ENCODE measurements at regions not wholly inside any gene's neighbourhood (a gene's known extent, or its start where the extent isn't known, plus 50 kb on each side); places are given as distances from the start of the nearest gene placed in this dataset.

GRCh38 chr14:42565556-42565955 lies 958.9 kb downstream of the LRFN5 start:
- TF ChIP-seq EZH2phosphoT487 (IDR thresholded peaks at IDR 0.05; ENCODE audit: borderline replicate concordance, low read length) = no peak
- TF ChIP-seq, protein P1, sequence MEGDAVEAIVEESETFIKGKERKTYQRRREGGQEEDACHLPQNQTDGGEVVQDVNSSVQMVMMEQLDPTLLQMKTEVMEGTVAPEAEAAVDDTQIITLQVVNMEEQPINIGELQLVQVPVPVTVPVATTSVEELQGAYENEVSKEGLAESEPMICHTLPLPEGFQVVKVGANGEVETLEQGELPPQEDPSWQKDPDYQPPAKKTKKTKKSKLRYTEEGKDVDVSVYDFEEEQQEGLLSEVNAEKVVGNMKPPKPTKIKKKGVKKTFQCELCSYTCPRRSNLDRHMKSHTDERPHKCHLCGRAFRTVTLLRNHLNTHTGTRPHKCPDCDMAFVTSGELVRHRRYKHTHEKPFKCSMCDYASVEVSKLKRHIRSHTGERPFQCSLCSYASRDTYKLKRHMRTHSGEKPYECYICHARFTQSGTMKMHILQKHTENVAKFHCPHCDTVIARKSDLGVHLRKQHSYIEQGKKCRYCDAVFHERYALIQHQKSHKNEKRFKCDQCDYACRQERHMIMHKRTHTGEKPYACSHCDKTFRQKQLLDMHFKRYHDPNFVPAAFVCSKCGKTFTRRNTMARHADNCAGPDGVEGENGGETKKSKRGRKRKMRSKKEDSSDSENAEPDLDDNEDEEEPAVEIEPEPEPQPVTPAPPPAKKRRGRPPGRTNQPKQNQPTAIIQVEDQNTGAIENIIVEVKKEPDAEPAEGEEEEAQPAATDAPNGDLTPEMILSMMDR (IDR thresholded peaks at IDR 0.05; ENCODE audit: low read depth, low read length, poor library complexity, severe bottlenecking) = no peak
- Histone ChIP-seq H3K4me2 (ENCODE audit: low read length) (no peak overlapping the region), H4K20me1 (ENCODE audit: control insufficient read depth, insufficient read depth, low read depth, low read length) (no peaks in the 10 kb centered on the region), H3K4me1 (ENCODE audit: control insufficient read depth, low read length) (no peaks in the 10 kb centered on the region), H3K4me3 (ENCODE audit: low read length) (no peak overlapping the region), H3F3A (ENCODE audit: control insufficient read depth, insufficient read depth) (no peaks in the 10 kb centered on the region), H3K9me2 (replicated peaks; ENCODE audit: control insufficient read depth, low read length) (no peaks in the 10 kb centered on the region), H3K79me2 (ENCODE audit: control insufficient read depth, low read length) (no peaks in the 10 kb centered on the region), H3K27me3 (ENCODE audit: control insufficient read depth, low read length) (no peaks in the 10 kb centered on the region), H3K9me3 (ENCODE audit: control insufficient read depth, insufficient read depth, low read length) (peaks cover 3% of the 10 kb centered on the region; the same call in 1 of the 2 replicates), H3K27ac (ENCODE audit: low read depth, low read length) (no peak overlapping the region), H3K36me3 (ENCODE audit: control insufficient read depth, low read length) (no peaks in the 10 kb centered on the region)

- H3F3A ChIP-seq (ENCODE audit: control insufficient read depth, insufficient read depth) = no peaks in the 10 kb centered on the region
- no peak overlapping the region for H3K4me2 ChIP-seq (ENCODE audit: low read length)
- no peak overlapping the region for H3K27ac ChIP-seq (ENCODE audit: low read depth, low read length)
- no peaks in the 10 kb centered on the region for H3K9me3 ChIP-seq (ENCODE audit: control insufficient read depth, insufficient read depth, low read length)
- H3K4me3 ChIP-seq (ENCODE audit: low read length) = no peak overlapping the region
- no peaks in the 10 kb centered on the region for H4K20me1 ChIP-seq (ENCODE audit: control insufficient read depth, insufficient read depth, low read depth, low read length)
- TF ChIP-seq EZH2phosphoT487 (IDR thresholded peaks at IDR 0.05; ENCODE audit: borderline replicate concordance, low read length) = no peak
- TF ChIP-seq, protein P1 (IDR thresholded peaks at IDR 0.05; ENCODE audit: low read depth, low read length, poor library complexity, severe bottlenecking) = no peak
- no peaks in the 10 kb centered on the region for H3K36me3 ChIP-seq (ENCODE audit: control insufficient read depth, low read length)
- no peaks in the 10 kb centered on the region for H3K79me2 ChIP-seq (ENCODE audit: control insufficient read depth, low read length)
- no peaks in the 10 kb centered on the region for H3K4me1 ChIP-seq (ENCODE audit: control insufficient read depth, low read length)
- H3K27me3 ChIP-seq (ENCODE audit: control insufficient read depth, low read length) = no peaks in the 10 kb centered on the region
- H3K9me2 ChIP-seq (replicated peaks; ENCODE audit: control insufficient read depth, low read length) = no peaks in the 10 kb centered on the region
Observed at GRCh38 chr14:42563313-42563712, 956.6 kb downstream of the LRFN5 start.

DNA sequence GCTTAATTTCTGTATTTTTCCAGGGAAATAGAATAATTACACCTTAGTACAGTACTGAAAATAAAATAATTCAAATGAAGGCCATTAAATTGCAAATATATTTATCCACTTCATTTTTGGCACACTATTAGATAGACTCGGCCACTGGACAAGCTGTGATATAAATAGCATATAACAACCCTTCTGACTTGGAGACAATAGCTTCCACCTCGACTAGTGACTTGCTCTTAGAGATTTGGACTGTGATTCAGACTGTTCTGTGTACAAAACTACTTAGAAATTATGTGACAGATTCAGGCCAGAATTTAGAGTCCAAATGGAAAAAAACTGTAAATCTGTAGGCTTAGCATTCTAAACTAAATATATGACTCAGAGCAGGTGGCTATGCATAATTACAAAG lies 949.9 kb downstream of the LRFN5 start:
- H3K36me3 ChIP-seq (ENCODE audit: control insufficient read depth, low read length) = no peaks in the 10 kb centered on the region
- H3K4me3 ChIP-seq (ENCODE audit: low read length) = no peak overlapping the region
- H3F3A ChIP-seq (ENCODE audit: control insufficient read depth, insufficient read depth) = no peaks in the 10 kb centered on the region
- no peak overlapping the region for H3K4me2 ChIP-seq (ENCODE audit: low read length)
- no peak overlapping the region for H3K27ac ChIP-seq (ENCODE audit: low read depth, low read length)
- no peaks in the 10 kb centered on the region for H3K79me2 ChIP-seq (ENCODE audit: control insufficient read depth, low read length)
- no peaks in the 10 kb centered on the region for H4K20me1 ChIP-seq (ENCODE audit: control insufficient read depth, insufficient read depth, low read depth, low read length)
- no peak for TF ChIP-seq EZH2phosphoT487 (IDR thresholded peaks at IDR 0.05; ENCODE audit: borderline replicate concordance, low read length)
- TF ChIP-seq, protein P1 (IDR thresholded peaks at IDR 0.05; ENCODE audit: low read depth, low read length, poor library complexity, severe bottlenecking) = no peak
- H3K9me2 ChIP-seq (replicated peaks; ENCODE audit: control insufficient read depth, low read length) = no peaks in the 10 kb centered on the region
- 0 out of 2 replicates have a peak, but pooled peaks cover 2% of the 10 kb centered on the region for H3K9me3 ChIP-seq (ENCODE audit: control insufficient read depth, insufficient read depth, low read length)
- no peaks in the 10 kb centered on the region for H3K27me3 ChIP-seq (ENCODE audit: control insufficient read depth, low read length)
- H3K4me1 ChIP-seq (ENCODE audit: control insufficient read depth, low read length) = no peaks in the 10 kb centered on the region
